Effector memory CD8-positive, alpha-beta T cell (primary cell): ENCODE measurements at regions not wholly inside any gene's neighbourhood (a gene's known extent, or its start where the extent isn't known, plus 50 kb on each side); places are given as distances from the start of the nearest gene placed in this dataset.
"Not testable (repeated sequence)": the region's sequence is repeated elsewhere in the genome, so short reads cannot be mapped to it uniquely, and the experiment has no call there.

Experiments
- ATAC-seq: fragments of 150-1000 bp; cut with Tn5 transposase; replicated peaks from 2 replicates; pipeline ENCODE4 v1.10.0; 2021; ENCODE audit warnings: mild to moderate bottlenecking, moderate library complexity
- DNase-seq, 3 experiments: peaks; one replicate each; pipeline ENCODE4 v3.0.0; 2021
- H3K27ac Mint-ChIP-seq, 2 donors: one replicate each; pipeline ENCODE4 v1.8.0; 2022; ENCODE audit warnings: mild to moderate bottlenecking in 2 of 2, mixed read lengths in 2 of 2, moderate library complexity in 2 of 2
- H3K27me3 Mint-ChIP-seq, 2 donors: one replicate each; pipeline ENCODE4 v1.8.0; 2022; ENCODE audit warnings: mixed read lengths in 2 of 2
- H3K36me3 Mint-ChIP-seq: one replicate; pipeline ENCODE4 v1.8.0; 2022; ENCODE audit warnings: mild to moderate bottlenecking, moderate library complexity, mixed read lengths; ENCODE audit not compliant: insufficient read depth
- H3K4me1 Mint-ChIP-seq, 2 donors: one replicate each; pipeline ENCODE4 v1.8.0; 2022; ENCODE audit warnings: low read depth in 2 of 2, mixed read lengths in 2 of 2
- H3K4me3 Mint-ChIP-seq, 2 donors: one replicate each; pipeline ENCODE4 v1.8.0; 2022; ENCODE audit warnings: mild to moderate bottlenecking in 2 of 2, mixed read lengths in 2 of 2, moderate library complexity in 2 of 2
- H3K9me3 Mint-ChIP-seq, 2 donors: one replicate each; pipeline ENCODE4 v1.8.0; 2022; ENCODE audit warnings: mixed read lengths in 2 of 2

DNA sequence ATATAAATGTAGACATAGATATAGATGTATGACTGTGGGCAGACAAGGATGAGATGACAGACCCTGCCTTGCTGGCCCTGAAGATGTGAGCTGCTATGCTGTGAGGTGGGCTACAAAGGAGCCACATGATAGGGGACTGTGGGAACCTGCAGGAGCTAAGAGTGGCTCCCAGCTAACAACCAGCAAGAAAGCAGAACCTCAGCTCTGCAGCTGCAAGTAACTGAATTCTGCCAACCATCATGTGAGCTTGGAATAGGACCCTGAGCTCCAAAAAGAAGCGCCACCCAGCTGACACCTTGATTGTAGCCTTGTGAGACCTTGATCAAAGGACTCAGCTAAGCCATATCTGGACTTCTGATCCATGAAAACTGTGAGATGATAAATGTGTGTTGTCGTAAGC lies 123.3 kb upstream of the GRM7 start:
- Mint-ChIP-seq H3K4me1 (no peaks in the 10 kb centered on the region), H3K4me3 (no peak overlapping the region)
- ATAC-seq: no peak

DNA sequence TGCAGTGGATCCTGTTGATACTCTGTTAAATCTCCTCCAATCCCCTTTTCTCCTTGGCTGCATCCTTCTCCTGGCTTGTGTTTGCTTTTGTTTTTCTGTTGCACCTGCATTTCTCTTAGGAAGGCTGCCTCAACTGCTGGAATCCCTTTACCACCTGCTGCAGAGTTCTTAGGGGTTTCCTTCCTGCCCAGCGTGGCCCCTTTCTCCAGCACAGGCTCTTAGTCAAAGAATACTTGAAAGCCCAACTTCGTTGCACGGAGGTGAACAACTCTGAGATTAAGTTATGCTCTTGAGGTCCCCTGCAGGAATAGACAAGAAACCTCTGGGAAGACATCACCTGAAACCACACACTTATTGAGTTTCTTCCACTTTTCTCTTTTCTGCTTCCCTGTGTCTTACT lies 121.6 kb upstream of the GRM7 start:
- no peak for ATAC-seq
- DNase-seq: no peak
- H3K27ac Mint-ChIP-seq: no peak overlapping the region
- no peaks in the 10 kb centered on the region for H3K4me1 Mint-ChIP-seq
- H3K27me3 Mint-ChIP-seq: no peaks in the 10 kb centered on the region
- H3K4me3 Mint-ChIP-seq: no peak overlapping the region
- peaks cover 2% of the 10 kb centered on the region for H3K36me3 Mint-ChIP-seq
- H3K9me3 Mint-ChIP-seq: peaks cover 10 to 21% of the 10 kb centered on the region in 2 donors

More for the DNA sequence above, 123.3 kb upstream of the GRM7 start:
- H3K27ac Mint-ChIP-seq: no peak overlapping the region
- H3K9me3 Mint-ChIP-seq: peaks cover 10 to 15% of the 10 kb centered on the region in 2 donors
- no peaks in the 10 kb centered on the region for H3K27me3 Mint-ChIP-seq
- no peak for DNase-seq
- peaks cover under 1% of the 10 kb centered on the region for H3K36me3 Mint-ChIP-seq

DNA sequence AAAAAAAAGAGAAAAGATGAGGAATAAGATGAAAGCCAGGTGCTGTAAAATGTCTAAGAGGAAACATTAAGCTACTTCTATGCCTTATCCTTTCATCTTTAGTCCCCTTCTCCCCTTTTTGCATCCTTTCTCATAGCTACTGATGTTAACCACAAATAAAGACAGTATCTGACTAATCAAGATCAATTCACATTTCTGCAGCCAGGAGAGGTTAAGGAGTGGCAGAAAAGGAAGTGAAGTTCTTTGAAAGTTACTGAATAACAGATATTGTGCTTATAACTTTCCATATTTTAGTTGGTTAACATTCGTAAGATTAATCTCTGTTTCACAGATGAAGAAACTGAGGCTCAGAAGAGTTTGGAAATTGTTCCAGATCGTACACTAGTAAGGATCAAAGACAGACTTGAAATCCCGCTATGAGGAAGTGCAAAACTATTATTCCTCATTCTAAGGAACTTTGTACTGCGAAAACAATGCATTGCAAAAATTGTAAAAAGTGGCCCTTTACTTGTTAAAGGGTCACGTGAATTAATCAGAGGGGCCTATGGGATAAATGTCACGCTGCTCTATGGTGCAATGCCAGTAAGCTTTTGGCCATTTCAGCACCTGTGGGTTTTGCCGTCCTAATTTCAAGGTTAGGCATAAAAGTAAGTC lies 117.7 kb upstream of the GRM7 start:
- no peak overlapping the region for H3K4me3 Mint-ChIP-seq
- DNase-seq (no peak), ATAC-seq (no peak)
- no peak overlapping the region for H3K27ac Mint-ChIP-seq
- no peaks in the 10 kb centered on the region for H3K4me1 Mint-ChIP-seq
- peaks cover 2% of the 10 kb centered on the region for H3K36me3 Mint-ChIP-seq
- peaks cover 19 to 33% of the 10 kb centered on the region in 2 donors for H3K9me3 Mint-ChIP-seq
- H3K27me3 Mint-ChIP-seq: no peaks in the 10 kb centered on the region

DNA sequence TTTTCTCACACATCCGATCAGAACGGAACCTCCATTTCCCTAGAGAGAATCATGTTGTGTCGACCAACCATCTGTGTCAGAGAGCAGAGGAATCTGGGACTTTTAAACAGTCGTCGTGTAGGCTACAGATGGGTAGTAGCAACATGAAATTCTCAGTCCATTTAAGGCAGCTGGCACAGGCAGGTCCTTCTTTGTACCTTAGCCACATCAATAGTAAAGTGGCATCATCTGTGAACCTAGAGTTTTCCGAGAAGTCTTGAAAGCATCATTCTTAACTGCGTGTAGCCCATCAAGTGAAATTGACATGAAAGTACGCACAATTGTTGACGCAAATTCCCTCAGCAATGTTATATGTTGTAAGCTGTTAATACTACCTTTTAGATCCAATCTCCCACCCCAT lies 114.5 kb upstream of the GRM7 start:
- H3K27ac Mint-ChIP-seq: no peak overlapping the region
- peaks cover 14 to 25% of the 10 kb centered on the region in 2 donors for H3K9me3 Mint-ChIP-seq
- H3K36me3 Mint-ChIP-seq: peaks cover 2% of the 10 kb centered on the region
- H3K4me1 Mint-ChIP-seq: no peaks in the 10 kb centered on the region
- no peak overlapping the region for H3K4me3 Mint-ChIP-seq
- ATAC-seq (no peak), DNase-seq (no peak)
- no peaks in the 10 kb centered on the region for H3K27me3 Mint-ChIP-seq

DNA sequence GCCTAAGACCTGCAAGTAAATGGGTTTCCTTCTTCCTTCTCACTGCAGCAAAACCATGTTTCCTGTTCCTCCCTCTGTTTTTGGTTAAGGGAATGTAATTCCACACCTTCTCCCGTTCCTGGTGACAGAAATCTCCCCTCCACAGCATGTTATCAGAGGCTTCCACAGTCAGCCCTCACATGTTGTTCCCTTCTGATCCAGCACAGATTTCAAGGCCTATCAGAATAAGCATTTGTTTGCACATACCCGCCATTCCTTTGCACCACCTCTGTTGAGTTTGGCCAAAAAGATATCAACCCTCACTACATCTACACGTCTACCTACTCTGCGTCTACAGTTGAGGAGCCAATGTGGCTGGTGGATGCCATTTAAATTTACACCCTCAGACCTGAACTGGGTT lies 113.9 kb upstream of the GRM7 start:
- peaks cover 14 to 24% of the 10 kb centered on the region in 2 donors for H3K9me3 Mint-ChIP-seq
- no peak for ATAC-seq
- no peak for DNase-seq
- no peaks in the 10 kb centered on the region for H3K27me3 Mint-ChIP-seq
- H3K27ac Mint-ChIP-seq: no peak overlapping the region
- no peak overlapping the region for H3K4me3 Mint-ChIP-seq
- H3K4me1 Mint-ChIP-seq: no peaks in the 10 kb centered on the region
- peaks cover 2% of the 10 kb centered on the region for H3K36me3 Mint-ChIP-seq

DNA sequence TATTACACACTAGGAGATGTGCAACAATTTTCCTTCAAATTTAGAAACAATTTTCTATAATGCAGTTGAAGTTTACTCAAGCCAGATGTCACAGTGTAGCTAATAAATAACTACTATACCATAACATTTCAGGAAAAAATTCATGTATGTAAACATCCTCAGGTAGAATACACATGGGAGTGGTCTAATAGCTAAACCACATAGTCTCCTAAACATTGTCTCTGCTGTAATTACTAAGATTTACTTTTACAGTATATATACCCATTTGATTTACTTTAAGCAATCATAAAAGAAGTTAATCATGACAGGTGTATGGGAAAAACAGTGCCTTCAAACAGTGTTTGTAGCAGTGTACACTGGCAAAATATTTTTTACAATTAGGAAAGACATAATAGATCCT lies 110.1 kb upstream of the GRM7 start:
- H3K36me3 Mint-ChIP-seq: no peaks in the 10 kb centered on the region
- H3K4me3 Mint-ChIP-seq: no peak overlapping the region
- no peaks in the 10 kb centered on the region for H3K27me3 Mint-ChIP-seq
- no peak for ATAC-seq
- H3K9me3 Mint-ChIP-seq: peaks cover 12% of the 10 kb centered on the region in 2 donors
- no peaks in the 10 kb centered on the region for H3K4me1 Mint-ChIP-seq
- H3K27ac Mint-ChIP-seq: no peak overlapping the region
- DNase-seq: no peak

DNA sequence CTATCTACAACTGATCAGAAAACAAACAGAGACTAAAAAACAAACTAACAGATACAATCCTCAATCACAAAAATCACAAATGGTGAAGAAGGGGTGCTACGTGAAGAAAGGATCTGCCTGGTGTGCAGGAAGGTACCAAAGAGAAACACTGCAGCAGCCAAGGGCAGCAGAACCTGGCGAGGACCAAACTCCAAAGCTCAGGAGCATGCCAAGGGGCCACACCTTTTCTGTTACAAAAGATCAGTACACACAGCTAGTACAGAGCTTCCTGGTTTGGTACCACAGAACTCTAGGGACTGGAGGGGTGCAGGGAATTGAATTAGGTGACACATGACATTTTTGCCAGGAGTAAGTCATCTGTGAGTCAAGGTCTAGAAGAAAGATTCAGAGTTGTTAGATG lies 107.4 kb upstream of the GRM7 start:
- H3K36me3 Mint-ChIP-seq: no peaks in the 10 kb centered on the region
- no peak overlapping the region for H3K4me3 Mint-ChIP-seq
- no peaks in the 10 kb centered on the region for H3K4me1 Mint-ChIP-seq
- no peak for DNase-seq
- ATAC-seq: no peak
- no peak overlapping the region for H3K27ac Mint-ChIP-seq
- no peaks in the 10 kb centered on the region for H3K27me3 Mint-ChIP-seq
- H3K9me3 Mint-ChIP-seq: peaks cover 6 to 7% of the 10 kb centered on the region in 2 donors

DNA sequence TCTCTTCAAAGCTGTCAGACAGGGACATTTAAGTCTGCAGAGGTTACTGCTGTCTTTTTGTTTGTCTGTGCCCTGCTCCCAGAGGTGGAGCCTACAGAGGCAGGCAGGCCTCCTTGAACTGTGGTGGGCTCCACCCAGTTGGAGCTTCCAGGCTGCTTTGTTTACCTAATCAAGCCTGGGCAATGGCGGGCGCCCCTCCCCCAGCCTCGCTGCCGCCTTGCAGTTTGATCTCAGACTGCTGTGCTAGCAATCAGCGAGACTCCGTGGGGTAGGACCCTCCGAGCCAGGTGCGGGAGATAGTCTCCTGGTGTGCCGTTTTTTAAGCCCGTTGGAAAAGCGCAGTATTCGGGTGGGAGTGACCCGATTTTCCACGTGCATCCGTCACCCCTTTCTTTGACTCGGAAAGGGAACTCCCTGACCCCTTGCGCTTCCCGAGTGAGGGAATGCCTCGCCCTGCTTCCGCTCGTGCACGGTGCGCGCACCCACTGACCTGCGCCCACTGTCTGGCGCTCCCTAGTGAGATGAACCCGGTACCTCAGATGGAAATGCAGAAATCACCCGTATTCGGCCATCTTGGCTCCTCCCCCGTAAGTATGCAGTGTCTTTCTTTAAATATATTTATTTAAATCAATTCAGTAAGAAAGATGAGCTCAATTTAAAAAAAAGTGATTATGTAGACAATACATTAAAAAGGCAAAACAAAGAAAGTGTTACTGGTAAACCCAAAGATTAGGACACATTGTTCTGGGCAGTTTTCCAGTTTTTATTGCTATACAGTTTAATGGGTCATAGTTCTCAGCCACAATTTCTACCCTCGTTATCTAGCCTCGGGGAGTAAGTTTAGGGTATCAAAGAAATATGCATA lies 91.2 kb upstream of the GRM7 start:
- not testable (repeated sequence) for H3K4me3 Mint-ChIP-seq, H3K4me1 Mint-ChIP-seq, H3K9me3 Mint-ChIP-seq, DNase-seq, H3K27me3 Mint-ChIP-seq, H3K27ac Mint-ChIP-seq, H3K36me3 Mint-ChIP-seq, ATAC-seq

DNA sequence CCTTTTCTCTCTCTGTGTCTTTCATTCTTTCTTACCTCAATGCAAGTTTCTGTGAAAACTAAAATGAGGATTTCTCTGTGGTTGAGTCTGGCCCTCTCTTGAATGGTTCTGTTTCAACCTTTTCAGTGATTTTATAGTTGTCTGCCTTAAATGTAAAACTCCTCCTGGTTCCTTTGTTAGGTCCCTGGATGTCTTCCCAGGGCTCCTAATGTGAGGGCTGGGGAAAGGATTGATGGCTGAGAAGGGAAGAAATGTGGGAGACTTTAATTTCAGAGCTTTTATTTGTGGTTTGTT lies 90.6 kb upstream of the GRM7 start:
- Mint-ChIP-seq H3K4me3 (no peak overlapping the region), H3K27ac (no peak overlapping the region), H3K4me1 (no peaks in the 10 kb centered on the region), H3K9me3 (peaks cover 2 to 8% of the 10 kb centered on the region in 2 donors), H3K36me3 (no peaks in the 10 kb centered on the region), H3K27me3 (no peaks in the 10 kb centered on the region)
- ATAC-seq: no peak
- DNase-seq: no peak

DNA sequence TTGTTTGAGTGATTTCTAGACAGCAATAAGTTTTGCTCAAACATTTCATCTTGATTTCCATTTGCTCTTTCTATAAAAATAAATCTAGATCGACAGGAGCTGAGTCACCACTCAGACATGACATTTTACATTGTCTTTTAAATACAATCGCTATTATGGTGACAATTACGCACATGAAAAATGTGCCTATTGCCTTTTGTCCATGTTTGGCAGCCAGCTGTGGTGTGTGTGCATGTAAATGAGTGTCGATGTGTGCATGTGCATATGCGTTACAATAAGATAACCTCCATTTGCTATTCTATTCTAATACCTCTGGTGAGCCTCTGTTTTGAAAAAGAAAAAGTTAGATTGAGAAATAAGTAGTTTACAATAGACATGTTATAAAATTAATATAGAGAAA lies 89.7 kb upstream of the GRM7 start:
- DNase-seq: no peak
- H3K27ac Mint-ChIP-seq: no peak overlapping the region
- H3K9me3 Mint-ChIP-seq: peaks cover 2 to 8% of the 10 kb centered on the region in 2 donors
- no peaks in the 10 kb centered on the region for H3K4me1 Mint-ChIP-seq
- no peak for ATAC-seq
- H3K27me3 Mint-ChIP-seq: no peaks in the 10 kb centered on the region
- no peak overlapping the region for H3K4me3 Mint-ChIP-seq
- no peaks in the 10 kb centered on the region for H3K36me3 Mint-ChIP-seq

DNA sequence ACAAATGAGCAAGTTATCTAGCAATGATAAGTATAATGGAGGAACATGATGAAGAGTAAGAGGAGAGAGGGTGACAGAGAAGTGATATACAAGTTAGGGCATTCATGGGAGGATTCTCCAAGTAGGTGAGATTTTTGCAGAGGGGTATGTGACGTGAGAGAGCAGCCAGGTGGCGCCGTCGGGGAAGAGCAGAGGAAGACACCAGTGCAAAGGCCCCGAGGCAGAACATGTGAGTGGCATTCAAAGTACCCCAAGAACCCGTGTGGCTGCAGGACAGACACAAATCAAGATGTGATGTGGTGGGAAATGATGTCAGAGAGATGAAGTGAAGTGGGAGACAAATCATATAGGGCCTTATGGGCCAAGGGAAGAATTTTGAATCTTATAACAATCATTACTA lies 81.8 kb upstream of the GRM7 start:
- no peaks in the 10 kb centered on the region for H3K4me1 Mint-ChIP-seq
- H3K4me3 Mint-ChIP-seq: no peak overlapping the region
- H3K36me3 Mint-ChIP-seq: no peaks in the 10 kb centered on the region
- H3K9me3 Mint-ChIP-seq: peaks cover 4 to 19% of the 10 kb centered on the region in 2 donors
- DNase-seq (no peak), ATAC-seq (no peak)
- H3K27ac Mint-ChIP-seq: no peak overlapping the region
- no peaks in the 10 kb centered on the region for H3K27me3 Mint-ChIP-seq

DNA sequence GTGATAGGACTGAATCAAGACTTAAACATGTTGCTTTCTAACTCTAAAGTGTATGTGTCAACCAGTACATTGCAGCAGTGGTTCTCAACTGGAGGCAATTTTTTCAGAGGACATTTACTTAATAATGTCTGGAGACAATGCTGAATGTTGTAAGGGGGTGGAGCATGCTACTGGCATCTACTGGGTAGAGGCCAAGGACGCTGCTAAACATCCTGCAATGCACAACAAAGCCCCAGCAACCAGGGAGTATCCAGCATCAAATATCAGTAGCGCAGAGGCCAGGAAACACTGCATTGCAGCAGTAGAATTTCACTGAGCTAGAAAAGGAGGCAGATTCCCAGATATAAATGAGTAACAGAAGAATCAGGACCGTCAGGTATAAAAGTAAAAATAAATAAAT lies 79.8 kb upstream of the GRM7 start:
- Mint-ChIP-seq H3K27ac (no peak overlapping the region), H3K27me3 (no peaks in the 10 kb centered on the region), H3K9me3 (peaks cover 4 to 19% of the 10 kb centered on the region in 2 donors), H3K36me3 (no peaks in the 10 kb centered on the region), H3K4me1 (no peaks in the 10 kb centered on the region), H3K4me3 (no peak overlapping the region)
- no peak for ATAC-seq
- DNase-seq: no peak

DNA sequence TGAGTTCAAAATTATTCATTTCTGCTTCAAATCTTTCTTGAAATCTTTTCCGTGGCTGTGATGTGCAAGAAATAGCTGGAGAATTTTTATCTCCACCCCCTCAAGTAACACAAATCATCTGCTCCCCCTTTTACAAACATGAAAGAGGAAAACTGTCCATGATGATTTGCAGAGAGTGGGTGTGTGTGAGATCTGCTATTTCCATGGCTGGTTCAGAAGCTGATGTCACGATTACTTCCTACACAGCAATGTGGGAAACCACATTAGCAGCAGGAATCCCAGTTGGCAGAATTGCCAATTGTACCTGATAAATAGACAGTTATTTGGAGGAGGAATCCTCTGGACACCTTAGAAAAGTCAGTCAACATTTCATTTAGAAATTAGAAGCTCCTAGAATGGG lies 75.2 kb upstream of the GRM7 start:
- H3K27me3 Mint-ChIP-seq: no peaks in the 10 kb centered on the region
- DNase-seq (no peak), ATAC-seq (no peak)
- peaks cover 6 to 20% of the 10 kb centered on the region in 2 donors for H3K9me3 Mint-ChIP-seq
- H3K36me3 Mint-ChIP-seq: no peaks in the 10 kb centered on the region
- H3K27ac Mint-ChIP-seq: no peak overlapping the region
- no peak overlapping the region for H3K4me3 Mint-ChIP-seq
- no peaks in the 10 kb centered on the region for H3K4me1 Mint-ChIP-seq

DNA sequence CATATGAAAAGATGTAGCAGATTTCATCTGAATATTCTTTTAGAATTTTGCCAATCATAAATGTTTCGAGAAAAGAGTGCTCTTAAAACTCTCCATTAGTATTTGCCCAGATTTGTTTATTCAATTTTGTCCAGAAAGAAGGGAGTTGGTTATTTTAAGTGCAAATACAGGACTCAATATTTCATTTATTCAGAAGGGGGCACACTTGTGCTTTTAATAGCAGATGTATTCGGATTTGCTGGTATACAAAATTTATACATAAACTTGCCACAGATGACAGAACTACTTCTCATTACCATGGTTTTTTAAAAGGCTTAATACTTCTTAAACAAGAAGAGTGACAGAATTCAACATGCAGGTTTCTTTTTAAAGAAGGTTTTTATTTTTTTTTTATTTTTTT lies 69.8 kb upstream of the GRM7 start:
- Mint-ChIP-seq H3K27me3 (no peaks in the 10 kb centered on the region), H3K27ac (no peak overlapping the region), H3K4me3 (no peak overlapping the region), H3K4me1 (no peaks in the 10 kb centered on the region), H3K36me3 (no peaks in the 10 kb centered on the region), H3K9me3 (peaks cover 6 to 19% of the 10 kb centered on the region in 2 donors)
- DNase-seq (no peak), ATAC-seq (no peak)
